Eye (tissue), 1 donor: ENCODE measurements at regions not wholly inside any gene's neighbourhood (a gene's known extent, or its start where the extent isn't known, plus 50 kb on each side); places are given as distances from the start of the nearest gene placed in this dataset.
A peak's percentile ranks its signal among the peaks of the same experiment; 100 is the strongest.

ENCODE experiments used
- DNase-seq: peaks from one replicate; pipeline ENCODE4 v3.0.0-alpha.2; 2015

- peak; percentile 15 for DNase-seq
These were observed 111.4 kb downstream of the THNSL2 start for GRCh38 chr2:88281302-88282217.

DNA sequence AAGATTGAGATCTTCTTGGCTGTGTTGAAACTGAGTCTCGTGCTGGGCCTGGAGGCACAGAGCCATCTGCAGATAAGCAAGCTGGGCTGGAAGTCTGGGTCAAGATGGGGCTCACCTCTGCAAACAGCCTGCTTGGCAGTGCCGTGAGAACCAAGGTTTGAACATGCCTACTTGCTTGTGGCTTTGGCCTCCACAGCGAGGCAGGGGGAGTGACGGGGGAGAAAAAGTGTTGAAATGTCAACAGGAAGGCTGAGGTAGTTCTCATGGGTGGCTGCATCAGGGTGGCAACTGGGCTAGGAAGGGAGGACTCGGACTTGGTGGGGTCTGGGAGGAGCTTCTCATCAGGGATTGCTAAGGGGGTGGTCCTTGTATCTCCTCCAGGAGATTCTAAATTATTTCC lies 99.7 kb downstream of the THNSL2 start:
- no peak for DNase-seq

DNA sequence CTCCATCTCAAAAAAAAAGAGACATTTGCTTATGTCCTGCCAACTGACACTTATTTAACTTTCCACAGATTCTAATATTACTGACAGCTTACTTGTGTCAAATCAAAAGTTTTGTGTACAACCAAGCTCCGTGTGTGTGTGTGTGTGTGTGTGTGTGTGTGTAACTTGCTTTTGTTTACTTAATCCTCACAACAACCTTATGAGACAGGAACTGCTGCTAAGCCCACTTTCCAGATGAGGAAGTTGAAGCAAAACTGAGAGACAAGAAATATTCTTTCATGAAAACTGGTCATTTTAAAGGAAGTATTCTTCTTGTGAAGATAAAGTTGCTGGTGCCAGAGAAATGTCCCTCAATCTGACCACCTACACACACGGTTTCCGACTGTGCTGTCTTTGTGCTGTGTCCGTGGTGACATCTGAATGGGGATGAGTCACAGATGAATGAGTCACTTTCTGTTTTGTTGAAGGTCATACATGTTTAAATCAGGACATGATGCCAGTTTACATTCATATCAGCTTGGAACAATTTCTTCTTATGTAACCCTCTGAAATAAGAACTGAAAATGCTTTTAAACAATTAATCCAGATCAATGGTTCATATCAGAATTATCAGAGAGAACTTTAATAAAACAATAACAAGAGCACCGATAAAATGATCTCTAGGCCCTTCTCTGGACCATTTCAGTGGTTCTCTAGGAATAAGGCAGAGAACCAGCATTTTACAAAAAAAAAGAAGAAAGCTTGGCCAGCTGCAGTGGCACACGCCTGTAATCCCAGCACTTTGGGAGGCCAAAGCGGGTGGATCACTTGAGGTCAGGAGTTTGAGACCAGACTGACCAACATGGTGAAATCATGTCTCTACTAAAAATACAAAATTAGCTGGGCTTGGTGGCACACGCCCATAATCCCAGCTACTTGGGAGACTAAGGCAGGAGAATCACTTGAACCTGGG lies 95.5 kb downstream of the THNSL2 start:
- no peak for DNase-seq

DNA sequence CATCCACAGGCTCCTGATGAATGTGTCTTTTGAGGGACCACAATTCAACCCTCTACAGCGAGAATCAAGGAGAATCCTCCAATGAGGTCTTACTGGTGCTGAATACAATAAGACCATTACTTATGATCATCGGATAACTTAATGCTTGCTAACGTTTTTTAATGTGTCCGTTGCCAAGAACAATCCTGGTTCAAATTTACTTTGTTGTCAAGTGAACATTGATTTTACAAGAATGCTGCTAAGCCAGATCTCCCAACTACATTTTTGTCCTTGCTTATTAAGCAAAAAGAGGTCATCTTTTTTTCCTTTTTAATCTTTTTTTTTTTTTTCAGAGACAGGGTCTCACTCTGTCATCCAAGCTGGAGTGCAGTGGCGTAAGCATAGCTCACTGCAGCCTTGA lies 93.7 kb downstream of the THNSL2 start:
- DNase-seq, result no peak

DNA sequence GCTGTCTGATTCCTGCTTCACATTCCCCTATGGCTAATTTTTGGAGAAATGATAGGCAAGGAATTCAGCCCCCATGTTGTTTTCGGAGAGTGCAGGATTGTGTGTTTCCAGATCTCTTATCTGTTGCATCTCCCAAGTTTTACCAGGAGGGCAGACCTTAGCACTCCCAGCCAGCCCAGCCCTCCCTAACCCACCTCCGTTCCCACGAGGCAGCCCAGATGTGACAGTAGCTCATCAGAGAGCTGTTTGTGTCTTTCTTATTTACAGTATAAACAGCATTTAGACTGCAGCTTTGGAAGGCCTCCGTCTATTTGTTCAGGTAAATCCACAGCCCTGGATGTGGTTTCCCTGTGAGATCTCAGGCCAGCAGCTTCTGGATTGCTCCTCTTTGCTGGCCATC lies 91.6 kb downstream of the THNSL2 start:
- DNase-seq, result no peak

- DNase-seq, result peak; percentile 37
These were observed 88.1 kb downstream of the THNSL2 start for GRCh38 chr2:88258208-88258607.

DNA sequence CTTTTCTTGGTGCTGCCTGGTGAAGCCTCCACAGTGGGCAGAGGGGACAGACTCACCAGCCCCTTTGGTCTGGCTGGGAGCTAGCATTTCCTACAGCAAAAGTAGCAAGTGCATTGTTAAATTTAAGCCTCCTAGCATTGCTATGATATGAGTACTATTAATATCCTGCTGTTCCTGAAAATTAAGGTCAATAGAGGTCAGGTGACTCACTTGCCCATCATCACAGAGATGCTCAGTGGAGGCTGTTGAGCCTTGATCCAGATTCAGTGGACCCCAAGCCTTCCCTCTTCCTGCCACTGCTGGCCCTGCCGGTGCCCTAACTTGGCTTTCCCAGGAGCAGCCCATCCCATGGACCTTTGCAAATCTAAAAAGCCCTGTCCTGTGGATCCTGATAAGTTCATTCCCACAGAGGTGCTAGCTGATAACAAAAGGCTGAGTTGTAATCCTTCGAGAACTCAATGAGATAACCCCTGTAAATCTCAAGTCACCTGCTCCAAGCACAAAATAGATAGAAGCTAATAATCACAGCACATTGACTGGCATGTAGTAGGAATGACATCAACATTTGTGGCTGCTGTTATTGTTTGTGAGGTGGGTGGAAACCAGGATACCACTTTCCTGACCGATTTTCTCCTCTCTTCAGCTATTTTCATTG lies 84.4 kb downstream of the THNSL2 start:
- DNase-seq, result no peak

DNA sequence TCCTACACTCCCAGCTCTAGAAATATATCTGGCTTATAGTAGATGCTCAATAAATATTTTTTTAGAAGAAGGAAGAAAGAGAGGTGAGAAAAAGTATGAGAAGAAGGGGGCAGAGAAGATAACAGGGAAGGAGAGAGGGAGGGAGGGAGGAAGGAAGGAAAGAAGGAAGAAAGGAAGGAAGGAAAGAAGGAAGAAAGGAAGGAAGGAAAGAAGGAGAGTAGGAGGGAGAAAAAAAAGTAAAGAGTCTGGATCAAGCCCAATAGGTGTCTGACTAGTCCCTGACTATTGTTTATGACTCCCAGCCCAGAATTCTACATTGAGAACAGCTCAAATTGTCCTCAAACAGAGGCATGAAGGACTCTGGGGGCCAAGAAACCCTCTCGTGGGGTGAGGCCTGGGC lies 83.9 kb downstream of the THNSL2 start:
- DNase-seq, result no peak

DNA sequence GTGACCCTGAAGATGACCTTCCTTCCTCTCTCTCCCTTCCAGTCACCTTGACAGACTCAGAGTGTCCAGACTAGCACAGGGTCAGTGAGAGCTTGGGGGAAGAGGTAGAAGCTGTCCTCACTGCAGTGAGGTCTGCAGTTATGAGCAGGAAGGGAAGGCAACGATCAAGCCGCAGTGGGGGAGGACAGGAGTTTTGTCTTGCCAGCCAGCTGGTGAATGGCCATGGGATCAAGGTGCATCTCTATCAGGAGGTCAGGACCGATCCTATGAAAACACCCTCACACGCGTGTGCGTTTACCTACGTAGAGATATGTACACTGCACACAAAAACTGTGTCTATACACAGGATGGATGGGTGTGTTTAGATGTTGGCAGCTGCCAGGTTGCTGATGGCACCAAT lies 83.2 kb downstream of the THNSL2 start:
- DNase-seq, result no peak

DNA sequence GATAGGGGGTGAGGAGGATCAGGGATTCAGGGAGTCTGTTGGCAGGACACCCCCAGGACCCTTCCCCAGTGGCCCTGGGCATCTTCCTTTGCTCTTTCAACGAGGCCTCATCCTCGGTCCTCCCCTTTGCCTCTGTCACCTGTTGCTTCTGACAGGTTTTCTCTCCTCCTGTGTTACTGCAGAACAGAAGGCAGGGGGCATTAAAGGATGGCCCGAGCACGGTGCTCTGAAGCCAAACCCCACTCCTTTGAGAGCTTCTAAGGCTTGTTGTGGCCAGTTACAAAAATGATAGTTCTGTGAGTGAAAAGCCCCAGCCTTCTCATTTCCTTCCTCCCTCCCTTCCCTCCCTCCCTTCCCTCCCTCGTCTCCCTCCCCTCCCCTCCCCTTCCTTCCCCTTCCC lies 82.5 kb downstream of the THNSL2 start:
- DNase-seq, result no peak

DNA sequence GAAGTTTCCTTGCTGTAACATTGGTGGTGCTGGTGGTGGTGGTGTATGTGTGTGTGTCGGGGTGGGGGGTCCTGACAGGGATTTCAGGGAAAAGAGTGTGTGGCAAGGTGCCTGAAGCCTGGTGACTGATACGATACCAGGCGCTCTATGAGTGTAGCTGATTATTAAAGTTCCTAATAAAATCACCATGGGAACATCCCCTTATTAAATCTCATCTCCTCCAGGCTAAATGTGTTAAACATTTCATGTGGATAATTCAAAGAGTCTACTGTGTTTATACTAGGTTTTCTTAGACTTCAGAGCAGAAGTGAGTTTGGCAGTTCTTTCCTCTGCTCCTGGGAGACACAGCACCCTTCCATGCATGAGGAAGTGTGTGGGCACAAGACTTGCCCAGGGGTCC lies 82.0 kb downstream of the THNSL2 start:
- DNase-seq, result no peak

DNA sequence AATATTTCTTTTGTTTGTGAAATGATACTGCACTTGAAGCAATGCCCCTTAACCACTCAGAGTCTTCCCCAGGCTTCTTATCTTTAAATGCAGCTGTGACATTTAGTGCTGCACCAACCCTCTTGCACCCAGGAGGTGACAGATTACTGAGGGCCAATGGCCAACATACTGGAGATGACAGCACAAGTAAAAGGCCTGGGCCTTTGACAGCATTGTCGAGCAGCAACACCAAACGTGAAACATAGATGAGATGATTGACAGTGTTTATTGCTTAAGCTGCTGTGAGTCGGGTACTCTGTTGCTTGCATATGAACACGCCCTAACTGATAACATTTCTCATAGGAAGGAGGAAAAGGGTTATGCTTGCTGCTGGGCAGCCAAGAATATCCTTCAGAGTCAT lies 80.3 kb downstream of the THNSL2 start:
- no peak for DNase-seq

GRCh38 chr2:88248280-88248828 lies 78.2 kb downstream of the THNSL2 start:
- no peak for DNase-seq

DNA sequence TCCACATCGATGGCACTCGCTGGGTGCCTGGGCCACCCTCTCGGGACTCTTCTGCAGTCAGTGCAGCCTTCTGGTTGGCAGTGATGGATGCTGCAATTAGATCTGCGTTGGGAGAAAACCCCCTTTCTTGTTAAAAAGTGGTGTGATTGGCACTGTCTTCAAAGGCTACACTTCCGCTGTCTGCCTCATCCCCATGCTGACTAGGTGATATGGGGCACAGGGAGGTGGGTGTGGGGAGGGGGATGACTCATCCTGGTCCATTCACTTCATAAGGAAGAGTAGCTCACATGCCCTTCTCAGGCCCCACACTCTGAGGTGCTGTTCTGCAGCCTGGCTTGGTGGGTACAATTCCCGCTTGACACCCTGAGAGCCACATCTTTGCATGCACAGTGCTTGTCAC lies 77.4 kb downstream of the THNSL2 start:
- DNase-seq, result no peak

DNA sequence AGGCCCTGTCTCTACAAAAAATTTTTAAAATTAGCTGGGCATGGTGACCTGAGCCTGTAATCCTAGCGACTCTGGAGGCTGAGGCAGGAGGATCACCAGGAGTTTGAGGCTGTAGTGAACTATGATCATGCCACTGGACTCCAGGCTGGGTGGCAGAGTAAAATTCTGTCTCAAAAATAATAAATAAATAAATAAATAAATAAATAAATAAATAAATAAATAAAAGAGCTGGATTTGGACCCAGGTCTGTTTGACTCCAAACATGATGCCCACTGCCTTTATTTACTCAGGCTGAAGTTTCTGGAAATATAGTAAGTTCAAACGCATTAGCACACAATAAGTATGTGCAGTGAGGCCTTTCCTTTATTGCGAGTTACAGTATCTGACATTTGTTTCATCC lies 75.0 kb downstream of the THNSL2 start:
- no peak for DNase-seq

- DNase-seq, result no peak
These were observed 69.6 kb downstream of the THNSL2 start for GRCh38 chr2:88239781-88240180.

DNA sequence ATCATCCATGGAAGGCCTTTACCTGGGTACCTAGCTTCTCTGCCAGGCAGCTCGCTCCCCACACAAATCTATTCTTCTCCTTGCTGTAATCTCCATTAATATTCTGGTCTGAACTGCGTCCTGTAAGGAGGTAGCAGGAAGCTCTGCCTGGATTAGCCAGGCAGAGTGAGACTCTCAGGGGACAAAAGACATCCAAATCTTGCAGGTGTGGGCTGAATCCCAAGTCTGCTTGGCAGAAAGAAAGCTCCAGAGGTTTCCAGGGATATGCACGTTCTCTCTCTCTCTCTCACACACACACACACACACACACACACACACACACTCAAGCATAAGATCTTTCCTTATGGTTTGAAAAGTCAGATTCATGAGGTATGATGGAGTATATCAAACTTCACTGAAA lies 66.5 kb downstream of the THNSL2 start:
- DNase-seq, result no peak
